Type B pancreatic cell (in vitro differentiated cells): ENCODE measurements at regions not wholly inside any gene's neighbourhood (a gene's known extent, or its start where the extent isn't known, plus 50 kb on each side); places are given as distances from the start of the nearest gene placed in this dataset.

ENCODE experiments used
- DNase-seq: peaks from one replicate; pipeline ENCODE4 v3.0.0; 2021; ENCODE audit warnings: mixed read lengths; ENCODE audit not compliant: unreplicated experiment; ENCODE audit errors: extremely low spot score
- H3K27ac Mint-ChIP-seq: 2 replicates; pipeline ENCODE4 v1.8.0; 2021; ENCODE audit warnings: mild to moderate bottlenecking, mixed read lengths
- H3K27me3 Mint-ChIP-seq: 2 replicates; pipeline ENCODE4 v1.8.0; 2021; ENCODE audit warnings: mixed read lengths
- H3K36me3 Mint-ChIP-seq: 2 replicates; pipeline ENCODE4 v1.8.0; 2021; ENCODE audit warnings: mixed read lengths
- H3K4me1 Mint-ChIP-seq: one replicate; pipeline ENCODE4 v1.8.0; 2021; ENCODE audit warnings: mixed read lengths; ENCODE audit not compliant: unreplicated experiment
- H3K4me3 Mint-ChIP-seq: 2 replicates; pipeline ENCODE4 v1.8.0; 2021; ENCODE audit warnings: mild to moderate bottlenecking, mixed read lengths
- H3K9me3 Mint-ChIP-seq: 2 replicates; pipeline ENCODE4 v1.8.0; 2021; ENCODE audit warnings: mixed read lengths
- CTCF ChIP-seq: fragments of 200-600 bp; sonication (generic); conservative IDR thresholded peaks from 2 replicates; pipeline ENCODE4 v1.5.0; 2021; ENCODE audit warnings: antibody characterized with exemption, mild to moderate bottlenecking

- no peak for DNase-seq
- TF ChIP-seq CTCF = no peak
- no peak overlapping the region for H3K27ac Mint-ChIP-seq
- H3K9me3 Mint-ChIP-seq = no peaks in the 10 kb centered on the region
- H3K36me3 Mint-ChIP-seq = no peaks in the 10 kb centered on the region
- no peaks in the 10 kb centered on the region for H3K27me3 Mint-ChIP-seq
- no peak overlapping the region for H3K4me3 Mint-ChIP-seq
- no peaks in the 10 kb centered on the region for H3K4me1 Mint-ChIP-seq
These were observed 420.5 kb upstream of the TGFBR2 start for GRCh38 chr3:30185872-30186271.

- TF ChIP-seq CTCF = no peak
- Mint-ChIP-seq H3K9me3 (no peaks in the 10 kb centered on the region), H3K4me3 (no peak overlapping the region), H3K27ac (no peak overlapping the region), H3K4me1 (no peaks in the 10 kb centered on the region), H3K27me3 (no peaks in the 10 kb centered on the region), H3K36me3 (no peaks in the 10 kb centered on the region)
- DNase-seq = no peak
These were observed 419.6 kb upstream of the TGFBR2 start for GRCh38 chr3:30186741-30187219.

- Mint-ChIP-seq H3K9me3 (no peaks in the 10 kb centered on the region), H3K4me1 (no peaks in the 10 kb centered on the region), H3K27me3 (no peaks in the 10 kb centered on the region), H3K27ac (no peak overlapping the region), H3K4me3 (no peak overlapping the region), H3K36me3 (no peaks in the 10 kb centered on the region)
- no peak for TF ChIP-seq CTCF
- no peak for DNase-seq
These were observed 419.0 kb upstream of the TGFBR2 start for GRCh38 chr3:30187366-30187765.

GRCh38 chr3:30188713-30189112, 417.7 kb upstream of the TGFBR2 start:
- Mint-ChIP-seq H3K4me1 (no peaks in the 10 kb centered on the region), H3K27ac (no peak overlapping the region), H3K27me3 (no peaks in the 10 kb centered on the region), H3K9me3 (no peaks in the 10 kb centered on the region), H3K4me3 (no peak overlapping the region), H3K36me3 (no peaks in the 10 kb centered on the region)
- TF ChIP-seq CTCF = no peak
- DNase-seq = no peak

- no peak overlapping the region for H3K27ac Mint-ChIP-seq
These were observed 416.5 kb upstream of the TGFBR2 start for GRCh38 chr3:30189900-30190299.

More at GRCh38 chr3:30189900-30190299, 416.5 kb upstream of the TGFBR2 start:
- Mint-ChIP-seq H3K4me3 (no peak overlapping the region), H3K36me3 (no peaks in the 10 kb centered on the region), H3K9me3 (no peaks in the 10 kb centered on the region), H3K27me3 (no peaks in the 10 kb centered on the region), H3K4me1 (no peaks in the 10 kb centered on the region)
- no peak for DNase-seq
- TF ChIP-seq CTCF = no peak
